ENCODE measurements at regions not wholly inside any gene's neighbourhood (a gene's known extent, or its start where the extent isn't known, plus 50 kb on each side); places are given as distances from the start of the nearest gene placed in this dataset.

DNA sequence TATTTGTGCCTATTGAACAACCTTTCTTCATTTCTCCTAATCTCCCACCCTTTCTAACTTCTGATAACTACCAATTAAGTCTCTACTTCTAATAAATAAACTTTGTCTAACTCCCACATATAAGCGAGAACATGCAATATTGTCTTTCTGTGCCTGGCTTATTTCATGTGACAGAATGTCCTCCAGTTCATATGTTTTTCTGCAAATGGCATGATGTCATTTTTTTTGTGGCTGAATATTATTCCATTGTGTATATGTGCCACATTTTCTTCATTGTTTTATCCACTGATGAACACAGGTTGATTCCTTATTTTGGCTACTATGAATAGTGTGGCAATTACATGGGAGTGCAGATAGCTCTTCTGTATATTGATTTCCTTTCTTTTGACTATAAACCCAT is 1041.5 kb upstream of the MANEA start:
- no peak for TF ChIP-seq POLR2A (IDR thresholded peaks at IDR 0.05)
- TF ChIP-seq, protein P1, sequence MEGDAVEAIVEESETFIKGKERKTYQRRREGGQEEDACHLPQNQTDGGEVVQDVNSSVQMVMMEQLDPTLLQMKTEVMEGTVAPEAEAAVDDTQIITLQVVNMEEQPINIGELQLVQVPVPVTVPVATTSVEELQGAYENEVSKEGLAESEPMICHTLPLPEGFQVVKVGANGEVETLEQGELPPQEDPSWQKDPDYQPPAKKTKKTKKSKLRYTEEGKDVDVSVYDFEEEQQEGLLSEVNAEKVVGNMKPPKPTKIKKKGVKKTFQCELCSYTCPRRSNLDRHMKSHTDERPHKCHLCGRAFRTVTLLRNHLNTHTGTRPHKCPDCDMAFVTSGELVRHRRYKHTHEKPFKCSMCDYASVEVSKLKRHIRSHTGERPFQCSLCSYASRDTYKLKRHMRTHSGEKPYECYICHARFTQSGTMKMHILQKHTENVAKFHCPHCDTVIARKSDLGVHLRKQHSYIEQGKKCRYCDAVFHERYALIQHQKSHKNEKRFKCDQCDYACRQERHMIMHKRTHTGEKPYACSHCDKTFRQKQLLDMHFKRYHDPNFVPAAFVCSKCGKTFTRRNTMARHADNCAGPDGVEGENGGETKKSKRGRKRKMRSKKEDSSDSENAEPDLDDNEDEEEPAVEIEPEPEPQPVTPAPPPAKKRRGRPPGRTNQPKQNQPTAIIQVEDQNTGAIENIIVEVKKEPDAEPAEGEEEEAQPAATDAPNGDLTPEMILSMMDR (IDR thresholded peaks at IDR 0.05): no peak

Data from adrenal gland (tissue), 5 donors.